NCI-H146 treated with DMSO at 0.1 percent for 48 hours (cell line): ENCODE measurements at regions not wholly inside any gene's neighbourhood (a gene's known extent, or its start where the extent isn't known, plus 50 kb on each side); places are given as distances from the start of the nearest gene placed in this dataset.
A peak's percentile ranks its signal among the peaks of the same experiment; 100 is the strongest.

Experiments used
- DNase-seq: peaks from one replicate; lab custom pipeline; 2025; ENCODE audit not compliant: unreplicated experiment; lab: John Stamatoyannopoulos, UW

DNA sequence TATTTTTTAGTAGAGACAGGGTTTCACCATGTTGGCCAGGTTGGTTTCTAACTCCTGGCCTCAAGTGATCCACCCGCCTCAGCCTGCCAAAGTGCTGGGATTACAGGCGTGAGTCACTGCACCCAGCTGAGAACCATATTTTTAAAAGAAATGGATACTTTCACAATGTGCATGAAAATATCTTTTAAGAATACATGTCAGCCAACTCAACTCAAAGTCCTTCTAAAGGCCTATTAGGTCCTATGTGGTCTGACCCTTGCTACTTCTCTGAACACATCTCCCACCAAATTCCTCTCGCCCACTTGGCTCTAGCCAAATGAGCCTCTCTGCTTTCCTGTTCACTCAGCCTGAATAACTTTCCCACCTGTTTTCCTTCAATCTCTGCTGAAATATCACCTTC is 119.6 kb downstream of the MTX2 start:
- no peak for DNase-seq

DNA sequence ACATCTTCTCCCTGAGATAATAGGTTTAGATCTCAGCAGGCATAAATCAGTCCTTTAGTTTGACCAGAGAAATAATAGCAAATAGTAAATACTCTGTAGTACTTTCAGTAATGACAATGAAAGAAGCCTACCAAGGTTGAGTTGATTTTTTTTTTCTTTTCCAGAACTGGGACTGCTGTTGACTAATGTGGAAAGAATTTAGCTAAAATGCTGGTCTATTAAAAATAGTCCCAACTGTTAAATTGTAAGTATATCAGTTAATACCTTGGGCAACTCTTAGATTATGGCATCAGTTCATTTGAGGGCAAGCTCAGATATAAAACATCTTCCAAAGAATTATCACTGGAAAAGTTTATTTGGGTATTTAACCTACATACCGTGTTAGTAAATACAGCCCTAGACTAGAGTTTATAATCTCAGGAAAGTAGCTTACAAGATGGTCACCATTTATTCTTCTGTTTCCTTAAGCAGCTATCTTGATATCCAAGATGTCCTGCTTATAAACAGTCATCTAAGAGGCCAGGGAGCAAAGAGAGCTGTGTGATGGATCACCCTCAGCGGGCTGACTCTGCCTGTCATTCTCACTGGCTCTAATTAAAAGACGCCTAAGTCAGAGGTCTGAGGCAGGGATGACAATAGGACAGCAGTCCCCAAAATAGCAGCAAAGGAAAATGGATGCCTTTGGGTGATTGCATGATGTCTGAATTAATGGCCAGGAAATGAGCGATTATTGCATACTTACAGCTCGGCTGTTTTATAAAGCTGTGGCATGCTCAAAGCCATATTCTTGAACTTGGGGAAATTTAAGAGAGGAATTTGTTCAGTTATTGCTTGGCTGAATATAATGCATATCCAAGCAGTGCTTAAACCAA is 121.3 kb downstream of the MTX2 start:
- DNase-seq, result no peak

DNA sequence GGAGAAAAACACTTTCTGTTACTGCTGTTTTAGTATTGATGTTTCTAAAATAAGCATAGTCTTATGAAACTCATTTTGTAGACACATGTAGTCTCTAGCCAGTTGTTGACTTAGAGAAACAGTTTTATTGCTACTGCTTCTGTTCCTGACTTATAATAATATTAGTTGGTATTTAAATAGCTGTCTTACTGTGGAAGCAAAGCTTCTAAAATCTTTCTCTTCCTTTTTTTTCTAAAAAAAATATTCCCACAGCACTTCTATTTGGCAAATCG is 121.8 kb downstream of the MTX2 start:
- DNase-seq, result no peak

DNA sequence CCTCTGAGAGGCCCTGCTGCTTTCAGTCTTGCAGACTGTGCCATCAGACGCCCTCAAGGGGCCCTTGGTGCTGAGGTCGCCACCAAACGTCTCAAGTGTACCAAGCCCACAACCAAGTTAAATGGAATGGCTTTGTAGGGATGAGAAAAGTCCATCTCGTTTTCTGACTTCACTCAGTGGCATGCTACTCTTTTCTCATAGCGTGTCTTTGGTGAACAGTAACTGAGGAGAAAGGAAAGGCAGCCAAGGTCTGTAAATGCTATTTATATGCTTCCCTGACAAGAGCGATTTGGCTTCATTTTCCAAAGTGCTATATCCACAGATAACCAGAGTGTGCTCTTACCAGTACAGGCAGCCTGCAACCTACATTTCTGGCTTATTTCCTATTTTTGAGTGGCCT is 123.0 kb downstream of the MTX2 start:
- DNase-seq, result no peak

DNA sequence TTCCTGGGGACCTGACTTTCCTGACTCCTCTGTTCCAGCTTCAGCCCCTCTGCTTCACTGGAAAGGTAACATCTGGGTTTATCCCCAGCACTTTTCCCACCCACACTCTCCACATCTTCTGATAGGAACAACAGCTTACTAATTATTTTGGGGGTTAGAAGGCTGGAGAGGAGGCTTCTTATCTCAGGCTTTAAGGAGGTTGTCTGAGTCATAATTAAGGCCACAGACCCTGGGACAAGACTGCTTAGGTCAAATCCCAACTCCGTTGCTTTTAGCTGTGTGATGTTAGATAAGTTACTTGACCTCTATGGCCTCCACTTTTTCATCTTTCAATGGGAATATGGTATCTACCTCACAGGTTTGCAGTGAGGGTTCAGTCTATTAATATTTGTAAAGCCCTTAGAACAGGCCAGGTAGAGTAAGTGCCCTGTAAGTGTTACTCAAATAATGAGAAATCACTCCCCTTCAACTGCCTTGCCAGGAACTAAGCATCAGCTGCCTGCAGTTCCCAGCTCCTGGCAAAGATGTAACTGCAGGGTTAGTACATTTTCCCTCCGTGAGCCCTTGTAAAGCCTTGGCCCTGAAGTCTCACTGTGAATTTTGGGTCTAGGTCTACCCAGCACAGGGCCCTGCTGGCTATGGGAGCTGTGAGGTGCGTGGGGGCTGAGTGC is 123.6 kb downstream of the MTX2 start:
- DNase-seq, result no peak

DNA sequence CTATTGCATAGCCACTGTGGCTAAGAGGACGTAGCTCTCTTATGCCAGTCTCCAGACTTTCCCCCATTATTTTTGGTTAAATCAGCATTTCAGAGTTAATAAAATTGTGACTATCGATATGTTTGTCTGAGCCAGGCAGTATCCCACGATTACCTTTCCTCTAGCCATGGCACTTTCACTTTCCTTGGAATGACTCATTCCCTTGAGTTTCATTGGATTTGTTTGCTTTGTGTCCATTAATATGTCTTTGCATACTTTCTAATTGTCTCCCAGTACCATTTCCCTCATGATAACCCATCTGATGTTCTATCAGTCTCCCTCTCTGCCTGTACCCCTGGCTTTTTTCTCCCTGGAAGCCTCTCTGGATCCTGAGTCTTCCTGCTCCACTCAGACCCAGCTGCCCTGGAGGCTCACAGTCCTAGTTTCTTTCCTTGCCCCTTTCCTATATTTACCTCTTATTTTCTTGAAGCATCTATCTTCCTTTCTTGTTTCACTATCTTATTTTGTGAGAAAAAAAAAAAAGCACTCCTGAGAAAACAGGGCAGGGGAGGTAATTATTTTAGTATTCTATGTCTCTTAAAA is 126.1 kb downstream of the MTX2 start:
- DNase-seq, result no peak

DNA sequence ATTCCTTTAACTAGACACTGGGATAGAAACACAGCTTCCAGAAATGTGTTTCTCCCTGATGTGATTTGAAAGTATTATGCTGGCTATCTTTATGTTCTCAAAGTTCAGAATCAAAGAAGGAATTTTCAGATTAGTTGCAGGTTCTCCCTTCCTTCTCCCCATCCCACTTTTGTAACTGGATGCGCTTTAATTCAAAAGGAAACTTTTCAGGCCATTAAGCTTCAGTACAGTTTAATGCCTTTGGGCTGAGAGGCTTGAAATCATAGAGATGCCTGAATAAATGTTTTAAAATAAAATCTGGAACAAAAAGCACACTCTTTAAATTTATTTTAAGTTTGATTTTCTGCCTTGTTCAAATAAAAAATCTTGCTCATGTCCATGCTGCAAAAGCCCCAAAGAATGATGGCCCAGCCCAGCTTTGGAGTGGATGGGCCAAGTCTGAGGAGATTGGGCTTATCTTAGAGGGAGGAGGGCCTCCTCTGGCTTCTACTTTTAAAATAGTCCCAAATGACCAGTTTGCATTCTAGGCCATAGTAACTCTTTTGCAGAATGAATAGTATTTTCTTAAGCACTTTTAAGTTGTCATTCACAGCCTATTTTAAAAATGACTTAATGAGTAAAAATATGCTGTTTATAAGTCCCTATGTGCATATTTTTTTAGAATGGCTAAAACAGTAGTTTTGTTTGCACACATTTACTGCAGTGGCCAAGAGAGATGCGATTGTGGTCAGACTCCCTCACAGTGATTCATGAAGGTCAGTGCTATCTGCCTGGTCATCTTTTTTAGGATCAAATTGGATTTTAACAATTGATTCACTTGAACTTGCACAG is 129.2 kb downstream of the MTX2 start:
- no peak for DNase-seq

DNA sequence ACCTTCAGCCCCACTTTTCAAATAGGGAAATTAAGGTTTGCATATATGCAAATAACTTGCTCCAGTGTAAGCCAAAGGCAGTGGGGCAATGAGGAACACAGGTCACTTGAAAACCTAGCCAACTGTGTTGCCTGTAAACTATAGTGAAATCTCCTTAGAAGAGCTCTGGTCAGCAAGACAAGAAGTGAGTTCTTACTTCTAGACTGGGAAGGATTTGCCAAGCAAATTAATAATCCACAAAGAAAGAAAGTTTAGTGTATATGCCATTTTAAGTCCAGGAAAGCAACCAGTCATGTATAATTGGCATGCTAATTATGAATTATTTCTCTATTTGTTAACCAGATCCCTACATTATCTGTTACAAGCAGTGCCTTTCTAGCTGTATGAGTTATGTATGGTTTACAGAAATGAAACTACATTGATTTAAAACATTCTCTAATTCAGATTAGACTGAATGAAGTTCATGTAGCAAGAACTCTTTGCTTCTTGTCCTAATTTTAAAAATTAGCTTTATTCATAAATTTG is 129.9 kb downstream of the MTX2 start:
- no peak for DNase-seq

DNA sequence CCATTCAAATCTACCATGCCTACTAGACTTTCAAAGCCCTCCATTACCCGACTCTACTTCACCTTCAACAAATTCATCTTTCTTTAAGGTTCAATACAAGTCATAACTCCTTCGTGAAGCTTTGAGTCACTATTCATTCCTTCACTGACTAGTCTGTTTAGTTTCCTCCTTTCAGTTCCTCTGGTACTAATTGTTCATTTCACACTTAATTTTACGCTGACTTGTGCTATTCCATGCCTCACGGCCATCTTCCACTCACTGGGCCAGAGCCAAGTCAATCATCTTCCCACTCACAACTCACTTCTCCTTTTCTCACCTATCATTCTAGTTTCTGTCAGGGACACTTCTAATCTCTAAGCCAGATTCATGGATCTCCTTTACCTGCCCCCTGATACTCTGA is 136.2 kb downstream of the MTX2 start:
- no peak for DNase-seq

DNA sequence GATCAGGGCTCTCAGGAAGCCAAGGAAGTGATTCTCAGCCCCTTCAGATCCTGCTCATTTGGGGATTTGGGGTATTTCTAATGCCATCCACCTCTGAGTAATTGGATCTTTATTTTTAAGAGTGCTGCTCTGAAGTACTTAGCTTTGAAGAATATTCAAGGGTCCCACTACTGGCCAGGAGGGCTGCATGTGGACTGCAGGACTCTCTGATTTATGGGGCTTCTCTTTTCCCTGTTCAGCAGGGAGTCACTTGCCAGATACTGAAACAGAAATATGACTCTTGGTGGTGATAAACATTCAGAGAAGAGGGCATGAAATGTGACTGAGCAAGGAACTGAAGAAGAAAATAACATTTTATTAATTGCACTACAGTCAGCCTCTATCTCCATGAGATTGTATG is 138.5 kb downstream of the MTX2 start:
- no peak for DNase-seq

DNA sequence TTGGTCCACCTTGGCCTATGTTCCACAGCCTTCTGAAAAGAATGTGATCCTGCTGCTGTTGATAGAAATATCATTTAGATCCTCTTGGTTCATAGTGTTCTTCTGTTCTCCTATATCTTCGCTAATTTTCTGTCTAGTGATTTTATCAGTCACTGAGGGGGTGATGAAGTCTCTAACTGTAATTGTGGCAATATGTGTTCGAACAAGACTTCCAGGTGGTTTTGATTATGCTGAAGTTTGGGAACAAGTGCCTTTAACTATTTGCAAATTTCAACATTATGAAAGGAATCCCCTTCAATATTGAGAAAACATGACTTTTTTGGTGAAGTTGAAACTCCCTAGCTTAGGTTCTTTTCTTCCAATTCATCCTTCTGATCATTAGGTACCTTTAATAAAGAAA is 140.4 kb downstream of the MTX2 start:
- DNase-seq, result no peak

DNA sequence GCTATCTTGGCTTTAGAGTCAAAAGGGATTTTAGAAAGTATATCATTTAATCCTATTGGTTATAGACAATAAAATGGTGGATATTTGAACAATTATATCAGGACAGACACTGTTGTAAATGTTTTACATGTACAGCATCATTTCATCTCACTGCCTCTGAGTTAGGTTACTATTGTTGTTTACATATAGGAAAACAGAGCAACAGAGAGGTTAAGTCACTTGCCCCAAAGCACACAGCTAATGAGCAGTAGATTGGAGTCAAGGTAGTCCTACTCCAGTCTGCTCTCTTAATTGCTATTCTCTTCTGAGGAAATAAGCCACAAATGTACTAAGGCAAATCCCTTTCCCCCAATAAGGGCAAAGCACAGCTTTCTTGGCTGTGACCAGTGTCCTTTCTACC is 142.9 kb downstream of the MTX2 start:
- no peak for DNase-seq

DNA sequence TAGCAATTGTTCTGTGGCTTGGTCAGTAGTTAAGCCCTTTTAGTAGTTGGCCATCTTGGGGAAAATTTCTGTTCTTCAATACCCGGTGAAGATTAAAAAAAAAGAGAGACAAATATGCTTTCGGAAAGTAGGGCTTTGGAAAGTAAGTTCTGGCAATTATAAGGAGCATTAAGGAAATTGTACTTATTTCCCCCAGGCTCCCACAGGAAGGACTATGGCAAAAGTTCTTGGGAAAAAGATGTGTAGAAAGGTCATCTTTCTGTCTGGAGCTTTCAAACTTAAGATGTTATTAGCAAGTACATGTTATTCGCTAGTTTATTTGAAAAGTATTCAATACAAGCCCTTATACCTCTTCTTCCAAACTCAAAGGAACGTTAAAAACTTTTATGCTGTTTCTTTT is 144.5 kb downstream of the MTX2 start:
- no peak for DNase-seq

DNA sequence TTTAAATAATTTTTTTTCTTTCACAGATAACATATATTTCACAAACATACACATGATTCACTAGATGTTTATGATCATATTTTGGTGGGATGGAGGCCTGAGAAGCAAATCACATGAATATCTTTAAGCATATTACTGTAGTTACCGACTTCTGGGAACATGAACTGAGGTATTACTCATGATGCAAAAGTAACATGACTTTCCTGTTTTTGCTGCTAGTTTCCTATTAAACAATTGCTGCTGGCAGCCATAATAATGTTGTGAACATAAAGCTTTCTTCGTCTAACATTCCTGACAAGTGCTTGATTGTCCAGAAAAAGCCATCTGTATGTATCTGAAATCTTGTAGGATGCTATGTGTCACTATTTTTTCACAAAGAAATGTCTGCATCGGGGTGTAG is 145.4 kb downstream of the MTX2 start:
- DNase-seq, result no peak

DNA sequence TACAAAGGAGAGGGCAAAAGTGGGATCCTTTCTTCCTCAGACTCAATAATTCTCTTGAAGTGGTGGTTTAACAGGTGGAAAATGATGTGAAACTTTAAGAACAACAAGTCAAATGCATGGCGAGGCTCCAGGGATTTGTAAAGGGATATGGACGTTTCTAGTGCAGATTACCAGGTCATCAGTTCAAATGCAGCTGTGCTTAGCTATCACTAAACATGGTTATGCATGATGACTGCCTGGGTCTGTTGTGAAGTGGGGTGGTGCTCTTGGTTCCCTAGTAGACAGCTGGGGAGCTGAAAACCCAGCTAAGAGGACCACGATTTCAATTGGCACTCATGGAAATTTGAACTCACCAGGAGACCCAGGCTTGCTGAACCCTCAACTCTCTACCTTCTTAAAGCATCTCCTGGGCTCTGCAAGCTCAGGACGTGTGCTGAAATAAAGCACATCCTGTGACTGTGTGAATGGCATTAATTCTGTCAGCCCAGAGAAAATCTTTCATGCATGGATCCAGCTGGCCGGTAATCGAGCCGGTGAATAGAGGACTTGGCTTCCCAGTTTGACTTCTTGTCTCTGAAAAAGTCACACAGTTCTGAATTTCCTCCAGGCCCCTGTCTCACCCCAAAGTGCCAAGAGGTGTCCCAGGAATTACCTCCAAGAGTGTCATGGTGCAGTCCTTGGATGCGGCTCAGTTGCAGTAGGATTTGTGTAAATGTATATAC is 146.1 kb downstream of the MTX2 start:
- no peak for DNase-seq

DNA sequence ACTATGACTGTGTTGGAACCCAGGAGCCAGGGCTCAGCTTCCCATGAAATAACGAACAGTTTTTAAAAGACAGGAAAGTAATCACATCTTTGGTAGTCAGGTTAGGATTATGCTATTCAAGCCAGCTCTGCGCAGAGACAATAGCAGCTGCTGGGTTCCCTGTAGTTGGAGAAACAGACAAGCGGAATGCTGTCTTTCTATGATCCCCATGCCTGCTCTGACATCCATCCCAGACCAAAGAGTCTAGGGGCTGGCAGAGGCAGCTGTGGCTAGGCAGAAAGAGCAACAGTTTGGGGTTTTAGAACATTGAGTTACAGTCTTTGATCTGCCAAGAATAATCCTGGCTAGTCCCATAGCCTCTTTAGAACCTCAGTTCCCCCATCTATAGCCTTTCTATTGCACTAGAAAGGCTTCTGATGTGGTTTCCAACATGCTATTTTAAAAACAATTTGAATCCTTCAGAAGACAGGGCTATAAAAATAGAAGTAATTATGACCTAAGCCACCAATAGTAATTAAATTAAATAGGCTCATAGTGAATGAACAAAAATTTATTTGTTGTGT is 146.8 kb downstream of the MTX2 start:
- no peak for DNase-seq

DNA sequence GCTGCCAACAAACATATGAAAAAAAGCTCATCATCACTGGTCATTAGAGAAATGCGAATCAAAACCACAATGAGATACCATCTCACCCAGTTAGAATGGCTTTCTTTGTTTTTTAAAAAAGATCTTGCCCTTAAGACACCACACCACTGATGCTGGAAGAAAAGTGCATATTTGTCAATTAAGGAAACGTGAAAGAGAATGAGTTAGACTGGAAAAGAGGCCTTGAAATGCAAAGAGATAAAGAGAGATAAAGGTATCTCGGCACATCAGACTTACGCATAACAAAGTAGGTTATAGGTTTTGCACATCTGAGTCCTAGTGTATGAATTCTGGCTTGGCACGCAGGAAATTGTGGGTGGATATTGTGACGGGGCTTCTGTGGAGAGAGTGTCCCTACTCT is 149.5 kb downstream of the MTX2 start:
- DNase-seq, result no peak

DNA sequence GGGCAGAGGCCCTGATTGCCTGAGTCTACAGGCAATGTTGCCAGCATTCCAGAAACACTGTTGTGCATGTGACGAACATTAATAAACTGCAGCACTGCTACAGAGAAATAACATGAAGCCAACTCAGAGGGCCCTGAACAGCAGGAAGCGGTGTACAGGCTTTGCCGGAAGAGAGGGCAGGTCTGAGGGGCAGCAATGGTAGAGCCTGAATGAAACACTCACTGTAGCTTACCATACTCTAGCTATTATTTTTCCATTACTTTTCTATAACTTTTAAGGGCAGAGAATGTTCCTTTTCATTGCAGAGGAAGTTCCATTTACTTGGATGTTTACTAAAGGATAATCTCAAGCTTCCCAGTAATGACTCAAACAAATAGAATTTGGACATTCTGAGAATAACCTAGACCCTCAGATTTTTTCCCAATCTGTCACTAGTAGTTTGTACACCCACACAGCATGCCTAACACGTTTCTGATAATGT is 150.4 kb downstream of the MTX2 start:
- DNase-seq, result no peak

DNA sequence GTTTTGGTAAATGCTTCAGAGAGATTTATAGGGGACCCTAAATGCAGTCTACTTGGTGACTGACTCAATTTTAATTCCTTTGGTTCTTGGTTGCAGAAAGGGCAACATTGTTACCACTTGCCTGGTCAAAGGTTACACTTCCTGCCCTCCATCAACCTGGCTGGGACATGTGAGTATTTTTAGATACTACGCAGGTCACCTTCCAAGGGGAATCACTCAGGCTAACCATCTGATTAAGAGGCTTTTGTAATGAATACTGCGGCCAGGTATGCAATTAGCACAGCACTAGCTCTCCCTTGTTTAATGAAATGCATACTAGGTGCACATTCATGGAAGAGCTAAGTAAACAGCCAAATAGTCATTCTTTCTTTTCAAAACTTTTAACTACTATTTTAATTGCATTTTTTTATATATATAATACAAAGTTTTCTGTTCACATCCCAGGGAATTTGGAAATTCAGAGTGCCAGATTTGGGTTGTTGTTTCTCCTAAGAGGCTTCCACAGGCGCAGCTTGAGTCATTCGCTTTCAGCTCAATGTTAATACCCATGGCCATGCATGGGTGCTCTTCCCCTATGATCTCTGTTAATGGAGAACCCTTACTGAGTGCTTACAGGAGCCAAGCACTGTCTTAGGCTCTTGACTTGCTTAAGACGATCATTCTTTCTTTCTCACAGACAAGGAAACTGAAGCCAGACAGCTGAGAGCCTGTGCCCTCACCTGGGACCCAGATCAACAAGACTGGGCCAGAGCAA is 152.2 kb downstream of the MTX2 start:
- DNase-seq, result peak; percentile 39

DNA sequence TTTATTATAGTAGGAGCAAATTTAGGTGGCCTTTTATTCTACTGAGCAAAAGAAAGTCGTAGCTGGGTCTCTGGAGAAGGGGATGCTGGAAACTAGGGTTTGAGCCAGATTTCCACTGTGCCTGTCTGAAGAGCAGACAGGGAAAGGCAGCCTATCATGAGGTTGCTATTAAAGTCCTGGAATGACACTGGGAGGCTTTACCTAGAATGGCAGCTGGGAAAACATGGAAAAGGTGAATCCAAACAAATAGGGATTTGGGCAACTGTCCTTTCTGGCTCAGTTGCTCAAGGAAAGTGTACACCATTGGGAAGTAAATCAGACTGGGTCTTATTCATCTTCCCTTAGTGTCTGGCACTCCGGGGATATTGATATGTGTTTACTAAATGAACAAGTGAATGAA is 154.6 kb downstream of the MTX2 start:
- DNase-seq, result no peak
